GM19238 (cell line): ENCODE measurements at regions not wholly inside any gene's neighbourhood (a gene's known extent, or its start where the extent isn't known, plus 50 kb on each side); places are given as distances from the start of the nearest gene placed in this dataset.

ENCODE experiments used
- DNase-seq: peaks from one replicate; pipeline ENCODE4 v3.0.0; 2011; ENCODE audit warnings: low spot score; ENCODE audit not compliant: insufficient read length

GRCh38 chr10:7027913-7028808, 382.7 kb downstream of the SFMBT2 start:
- no peak for DNase-seq

- DNase-seq, result no peak
Measured at GRCh38 chr10:7027237-7027912, 383.5 kb downstream of the SFMBT2 start.

GRCh38 chr10:7026818-7027217, 384.0 kb downstream of the SFMBT2 start:
- no peak for DNase-seq

GRCh38 chr10:7025296-7025695, 385.5 kb downstream of the SFMBT2 start:
- DNase-seq, result no peak

GRCh38 chr10:7015457-7015856, 395.4 kb downstream of the SFMBT2 start:
- no peak for DNase-seq

GRCh38 chr10:7014721-7015120, 396.1 kb downstream of the SFMBT2 start:
- DNase-seq, result no peak

GRCh38 chr10:7011994-7012393, 398.8 kb downstream of the SFMBT2 start:
- DNase-seq, result no peak

GRCh38 chr10:7008645-7009044, 402.2 kb downstream of the SFMBT2 start:
- DNase-seq, result no peak

GRCh38 chr10:7007600-7008190, 403.1 kb downstream of the SFMBT2 start:
- no peak for DNase-seq

GRCh38 chr10:7006566-7006965, 404.3 kb downstream of the SFMBT2 start:
- DNase-seq, result no peak

GRCh38 chr10:7003831-7004395, 406.9 kb downstream of the SFMBT2 start:
- no peak for DNase-seq

- DNase-seq, result no peak
Measured at GRCh38 chr10:7000061-7000460, 410.8 kb downstream of the SFMBT2 start.

- DNase-seq, result no peak
Measured at GRCh38 chr10:6999232-6999925, 411.5 kb downstream of the SFMBT2 start.

- DNase-seq, result no peak
Measured at GRCh38 chr10:6997509-6997908, 413.3 kb downstream of the SFMBT2 start.

GRCh38 chr10:6996431-6996830, 414.4 kb downstream of the SFMBT2 start:
- no peak for DNase-seq

- no peak for DNase-seq
Measured at GRCh38 chr10:6995831-6996230, 415.0 kb downstream of the SFMBT2 start.

- DNase-seq, result no peak
Measured at GRCh38 chr10:6995341-6995740, 415.3 kb upstream of the PRKCQ start.

- no peak for DNase-seq
Measured at GRCh38 chr10:6990891-6991290, 410.8 kb upstream of the PRKCQ start.

GRCh38 chr10:6988654-6989053, 408.6 kb upstream of the PRKCQ start:
- DNase-seq, result no peak

- DNase-seq, result no peak
Measured at GRCh38 chr10:6987536-6987945, 407.5 kb upstream of the PRKCQ start.

- no peak for DNase-seq
Measured at GRCh38 chr10:6986927-6987326, 406.9 kb upstream of the PRKCQ start.
